ENCODE measurements at regions not wholly inside any gene's neighbourhood (a gene's known extent, or its start where the extent isn't known, plus 50 kb on each side); places are given as distances from the start of the nearest gene placed in this dataset.

DNA sequence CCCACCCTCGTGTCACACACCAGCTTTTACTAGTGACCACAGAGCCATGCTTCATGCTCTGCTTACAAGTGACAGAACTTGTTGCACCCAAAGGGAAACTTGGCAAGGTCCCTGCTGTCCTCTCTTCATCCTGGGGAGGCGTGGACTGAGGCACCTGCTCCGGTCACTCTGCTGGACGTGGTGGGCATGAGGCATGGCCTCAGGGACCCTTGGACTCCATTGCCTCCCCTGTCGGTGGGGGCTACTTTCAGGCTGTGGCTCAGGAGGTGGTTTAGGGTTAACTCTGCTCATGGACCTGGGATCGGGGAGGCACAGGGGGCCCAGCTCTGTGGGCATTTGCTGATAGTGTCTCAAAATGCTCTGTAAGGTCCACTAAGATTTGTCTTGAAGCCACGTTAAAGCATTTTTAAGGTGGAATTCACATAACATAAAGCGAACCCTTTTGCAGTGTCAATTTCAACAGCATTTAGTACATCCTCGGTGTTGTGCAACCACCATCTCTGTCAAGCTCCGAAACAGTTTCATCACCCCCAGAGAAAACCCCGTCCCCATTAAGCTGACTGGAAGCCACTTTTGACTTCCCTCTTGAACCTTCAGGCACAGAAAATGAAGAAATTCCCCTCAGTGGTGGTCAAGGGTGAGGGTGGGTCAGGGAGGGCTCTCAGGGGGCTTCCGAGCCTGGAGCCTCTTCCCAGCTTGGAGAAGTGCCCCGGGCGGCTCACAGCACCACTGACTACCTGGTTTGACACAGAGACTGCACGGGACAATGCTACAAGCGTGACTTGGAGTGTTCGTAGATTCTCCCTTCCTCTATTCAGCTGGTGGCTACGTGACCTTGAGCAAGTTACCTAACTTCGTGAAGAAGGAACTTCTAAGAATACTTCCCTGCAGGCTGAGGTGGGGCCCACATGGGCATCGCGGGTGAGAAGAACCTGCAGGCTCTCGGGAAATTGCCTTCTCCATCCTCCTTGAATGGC is 100.0 kb upstream of the HDAC4 start:
- no peak for DNase-seq

GRCh38 chr2:239499726-239500573 is 99.1 kb upstream of the HDAC4 start:
- no peak for DNase-seq

DNA sequence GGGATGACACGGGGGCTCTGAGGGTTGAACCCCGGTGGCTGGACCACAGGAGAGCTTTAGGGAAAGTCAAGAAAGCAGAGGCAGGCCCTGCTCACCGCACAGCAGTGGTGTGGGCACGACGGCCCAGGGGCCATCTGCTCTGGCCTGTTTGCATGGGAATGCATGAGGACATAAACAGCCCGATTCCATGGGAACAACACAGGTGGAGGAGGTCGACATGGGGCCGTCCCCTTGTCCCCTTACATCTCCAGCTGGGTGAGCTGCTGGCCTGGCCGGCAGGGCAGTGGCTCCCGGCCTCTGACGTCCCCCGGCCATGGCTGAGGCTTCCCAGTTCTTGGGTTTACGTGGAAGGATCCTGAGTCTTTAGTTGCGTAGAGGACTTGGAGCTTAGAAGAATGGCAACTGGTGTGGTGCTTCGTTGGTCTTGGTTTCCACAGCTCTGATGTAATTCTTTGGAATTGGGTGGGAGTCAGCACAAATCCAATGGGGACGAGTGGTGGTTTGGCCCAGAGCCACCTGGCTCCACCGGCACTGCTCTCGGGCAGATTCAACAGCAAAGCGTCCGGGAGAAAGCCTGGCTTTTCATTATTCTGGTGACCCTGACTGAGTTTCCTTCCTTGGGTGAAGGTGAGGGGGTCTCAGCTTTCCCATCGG is 98.3 kb upstream of the HDAC4 start:
- DNase-seq: no peak

- DNase-seq: no peak
These were observed 97.8 kb upstream of the HDAC4 start for GRCh38 chr2:239498576-239498975.

- no peak for DNase-seq
These were observed 95.9 kb upstream of the HDAC4 start for GRCh38 chr2:239496700-239497099.

DNA sequence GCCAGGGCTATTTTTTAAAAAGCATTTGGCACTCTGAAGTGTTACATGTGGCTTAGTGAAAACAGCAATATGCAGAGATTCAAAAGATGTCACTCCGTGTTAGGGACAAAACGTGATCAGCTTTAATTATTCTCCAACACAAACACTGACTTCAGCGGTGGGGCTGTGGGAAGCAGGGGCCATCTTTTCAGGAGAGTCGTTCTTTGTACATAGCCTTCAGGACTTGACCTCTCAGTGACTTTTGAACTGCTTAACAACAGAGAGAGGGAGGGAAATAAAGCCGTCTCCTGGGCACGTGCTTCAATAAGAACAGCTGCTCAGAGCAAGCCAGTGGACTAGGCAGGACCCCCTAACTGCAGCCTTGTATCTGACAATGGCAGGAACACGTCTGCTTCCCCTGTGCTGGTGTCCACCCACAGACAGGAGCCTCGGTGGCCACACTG is 95.0 kb upstream of the HDAC4 start:
- DNase-seq: no peak

GRCh38 chr2:239495175-239495574 is 94.4 kb upstream of the HDAC4 start:
- no peak for DNase-seq

DNA sequence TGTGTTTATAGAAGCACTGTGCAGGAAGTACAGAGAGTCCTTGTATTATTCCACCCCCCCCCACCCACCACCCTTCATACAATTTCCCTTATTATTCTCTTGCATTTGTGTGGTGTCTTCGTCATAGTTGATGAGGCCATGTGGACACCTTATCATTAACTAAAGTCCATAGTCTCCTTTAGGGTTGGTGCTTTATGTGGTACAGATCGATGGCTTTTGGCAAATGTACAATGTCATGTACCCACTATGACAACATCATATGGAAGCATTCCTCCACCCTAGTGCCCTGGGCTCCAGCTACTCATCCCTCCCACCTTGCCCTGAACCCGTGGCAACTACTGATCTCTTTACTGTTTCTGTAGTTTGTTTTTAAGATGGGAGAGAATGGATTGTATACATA is 93.8 kb upstream of the HDAC4 start:
- no peak for DNase-seq

DNA sequence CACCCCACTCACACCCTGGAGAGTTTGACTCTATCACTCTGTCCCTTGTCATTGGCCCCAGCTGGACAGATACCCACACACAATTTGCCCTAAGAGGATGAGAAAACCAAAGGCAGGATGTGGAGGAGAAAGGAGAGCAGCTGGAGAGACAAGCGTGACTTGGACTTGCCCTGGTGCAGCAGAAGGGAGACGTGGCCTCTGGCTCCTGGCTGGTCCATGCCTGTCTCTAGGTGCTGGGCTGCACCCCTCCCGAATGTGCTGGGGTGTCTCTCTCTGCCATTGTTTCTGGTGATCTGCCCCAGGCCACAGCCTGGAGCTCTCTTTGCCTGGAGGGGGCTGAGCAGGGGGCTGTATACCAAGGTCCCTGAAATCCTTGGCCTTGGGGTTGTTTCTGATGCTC is 88.7 kb upstream of the HDAC4 start:
- DNase-seq: no peak

DNA sequence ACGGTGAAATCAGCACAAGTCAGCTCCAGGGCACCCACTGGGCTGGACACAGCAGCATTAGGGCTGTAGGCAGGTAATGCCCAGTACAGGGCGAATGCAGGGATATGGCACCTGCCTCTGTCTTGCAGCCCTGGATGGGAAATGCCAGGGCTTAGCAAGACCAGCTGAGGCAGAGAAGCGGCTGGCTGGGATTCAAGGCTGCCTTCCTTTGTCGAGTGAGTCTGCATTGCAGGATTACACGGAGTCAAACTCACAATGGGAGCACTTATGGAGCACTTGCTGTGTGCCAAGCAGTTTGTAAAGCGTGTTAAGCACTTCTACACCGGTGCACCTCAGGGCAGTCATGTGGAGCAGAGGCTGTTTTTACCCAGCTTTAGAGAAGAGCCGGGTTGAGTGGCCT is 87.3 kb upstream of the HDAC4 start:
- no peak for DNase-seq

- DNase-seq: no peak
These were observed 86.5 kb upstream of the HDAC4 start for GRCh38 chr2:239487272-239487671.

DNA sequence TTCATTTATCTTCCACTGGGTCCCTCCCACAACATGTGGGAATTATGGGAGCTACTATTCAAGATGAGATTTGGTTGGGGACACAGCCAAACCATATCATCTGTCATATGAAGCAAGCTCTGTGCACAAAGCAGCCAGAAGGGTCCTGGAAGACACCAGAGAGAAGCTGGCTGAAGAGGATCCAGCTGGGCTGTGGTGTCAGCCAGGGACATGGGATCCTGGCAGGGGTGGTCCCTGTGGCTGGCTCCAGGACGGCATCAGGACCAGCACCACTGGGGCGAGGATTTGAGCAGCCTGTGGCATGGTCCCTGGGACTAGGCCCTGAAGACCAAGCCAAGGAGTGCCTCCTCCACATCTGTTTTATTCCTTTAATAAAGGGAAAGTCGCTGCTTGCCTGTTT is 84.8 kb upstream of the HDAC4 start:
- no peak for DNase-seq

DNA sequence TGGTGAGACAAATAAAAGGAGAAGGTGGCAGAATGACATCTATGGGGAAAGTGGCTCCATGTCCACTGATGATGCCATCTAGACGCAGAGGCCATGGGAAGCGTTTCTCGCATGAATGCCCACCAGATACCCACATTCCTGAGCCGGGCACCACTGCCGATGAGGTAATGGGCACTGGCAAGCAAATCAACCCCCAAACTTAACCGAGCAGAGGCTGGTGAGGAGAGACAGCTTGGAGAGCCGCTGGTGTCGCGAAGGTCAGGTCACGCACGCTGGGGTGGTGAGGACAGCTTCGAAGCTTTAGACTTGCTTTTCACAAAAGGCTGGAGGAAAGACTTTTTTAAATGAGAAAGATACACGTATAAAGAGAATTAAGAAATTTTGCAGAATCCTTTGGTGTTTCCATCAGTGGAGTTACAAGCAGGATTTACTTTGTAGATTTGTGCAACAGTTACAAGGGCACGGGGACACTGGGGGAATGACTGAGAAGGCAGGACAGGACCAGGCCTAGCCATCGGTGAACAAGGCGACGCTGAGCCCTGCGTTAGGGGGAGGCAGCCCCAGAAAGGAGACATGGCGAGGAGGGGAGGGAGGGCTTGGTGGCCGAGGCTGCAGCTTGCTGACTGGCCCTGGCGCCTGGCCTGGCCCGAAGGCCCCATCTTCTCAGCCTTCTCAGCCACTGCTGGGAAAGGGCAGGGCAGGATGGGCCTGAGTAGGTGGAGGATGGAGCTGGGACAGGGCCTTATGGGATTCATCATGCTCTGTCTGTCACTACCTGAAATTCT is 83.9 kb upstream of the HDAC4 start:
- no peak for DNase-seq

DNA sequence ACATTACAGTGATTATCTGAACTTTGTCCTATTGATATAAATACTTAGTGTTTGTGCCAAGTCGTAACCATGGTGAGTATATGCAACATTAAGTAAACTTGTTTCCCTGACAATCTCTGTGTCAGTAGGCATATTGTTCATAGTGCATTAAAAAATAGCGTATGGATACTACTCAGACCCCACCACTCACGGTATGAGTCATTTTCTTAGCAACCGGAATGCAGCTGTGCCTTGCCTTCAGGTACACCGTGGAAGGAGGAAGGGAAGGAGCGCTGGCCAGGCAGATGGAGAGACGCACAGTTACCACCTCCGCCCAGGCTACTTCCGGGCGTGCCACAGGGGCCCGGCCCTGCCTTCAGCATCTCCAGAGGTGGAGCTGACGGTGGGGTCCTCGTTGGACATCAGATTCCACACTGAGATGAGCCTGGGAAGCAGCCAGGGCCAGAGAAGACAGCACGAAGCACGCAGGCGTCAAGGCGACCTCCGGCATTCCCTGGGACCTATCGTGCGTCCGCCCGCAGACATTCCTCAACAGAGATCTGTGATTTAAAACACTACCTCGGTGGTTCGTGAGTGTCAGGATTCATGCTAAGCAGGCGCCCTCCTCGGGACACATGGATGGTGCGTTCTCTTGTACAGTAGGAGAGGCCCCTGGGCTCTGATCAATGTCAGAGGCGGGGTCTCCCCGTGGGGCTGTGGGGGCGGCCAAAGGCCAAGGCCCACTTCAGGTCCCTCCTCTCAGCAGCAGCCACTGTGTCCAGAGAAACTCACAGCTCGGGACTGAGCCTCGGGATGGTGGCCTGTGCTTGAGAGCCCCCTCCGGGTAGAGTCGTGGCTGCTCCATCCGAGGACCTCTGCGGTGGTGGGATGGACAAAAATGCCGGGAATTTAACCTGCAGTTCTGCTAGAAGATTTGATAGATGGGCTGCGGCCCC is 82.2 kb upstream of the HDAC4 start:
- DNase-seq: no peak

GRCh38 chr2:239479471-239479870 is 78.7 kb upstream of the HDAC4 start:
- no peak for DNase-seq

GRCh38 chr2:239477591-239477990 is 76.8 kb upstream of the HDAC4 start:
- DNase-seq: no peak

GRCh38 chr2:239476757-239477585 is 76.2 kb upstream of the HDAC4 start:
- no peak for DNase-seq

GRCh38 chr2:239476029-239476756 is 75.4 kb upstream of the HDAC4 start:
- DNase-seq: no peak

DNA sequence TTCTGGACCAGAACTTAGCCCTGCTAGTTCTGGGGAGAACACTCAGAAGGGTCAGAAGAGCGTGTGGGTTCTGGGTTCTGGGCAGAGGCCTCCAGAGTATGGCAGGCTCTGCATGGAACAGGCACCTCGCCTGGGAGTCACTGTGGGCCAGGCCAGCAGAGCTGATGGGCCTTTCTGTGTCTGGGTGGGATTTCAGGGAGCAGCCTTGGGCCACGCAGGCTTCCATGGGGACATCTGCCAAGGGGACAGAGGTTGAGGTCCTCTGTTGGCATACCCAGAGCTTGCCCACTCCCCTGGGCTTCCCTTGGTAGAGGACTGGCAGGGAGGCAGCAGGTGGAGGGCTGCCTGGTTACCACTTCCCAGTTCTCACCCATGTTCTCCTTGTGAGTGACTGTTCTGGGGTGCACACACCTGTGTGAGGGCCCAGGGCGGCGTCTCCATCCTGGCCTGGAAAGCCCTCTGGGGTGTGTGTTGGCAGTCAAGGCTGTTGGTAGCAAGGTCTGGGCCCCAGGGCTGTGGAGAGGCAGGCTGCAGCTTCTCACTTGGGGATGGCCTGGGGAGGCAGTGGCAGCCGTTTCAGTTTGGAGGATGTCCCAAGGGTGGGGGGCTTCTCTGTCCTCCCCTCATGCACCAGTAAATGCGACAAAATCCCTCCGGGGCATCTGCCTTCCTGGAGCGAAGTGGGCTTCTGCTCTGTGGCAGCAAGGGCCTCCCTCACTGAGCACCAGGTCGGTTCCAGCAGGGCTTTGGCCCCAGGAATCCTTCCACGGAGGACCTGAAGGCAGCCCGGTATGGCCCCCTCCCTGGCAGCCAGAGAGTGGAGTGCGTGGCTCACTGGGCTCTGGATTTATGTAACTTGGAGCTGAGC is 74.6 kb upstream of the HDAC4 start:
- no peak for DNase-seq

Measured in activated naive CD4-positive, alpha-beta T cell (primary cell).